HCT116 (cell line): ENCODE measurements at regions not wholly inside any gene's neighbourhood (a gene's known extent, or its start where the extent isn't known, plus 50 kb on each side); places are given as distances from the start of the nearest gene placed in this dataset.

Experiments
- ATAC-seq: fragments of 200-7000 bp; cut with Tn5 transposase; 2 replicates; pipeline ENCODE4 v1.9.1; 2020; ENCODE audit warnings: mild to moderate bottlenecking, moderate library complexity
- BruUV-seq: library from RNA; stranded (reverse); fragments of 400-500 nt; replicated peaks from 2 replicates; lab custom pipeline; 2021; lab: Mats Ljungman, UMichigan
- CTCF ChIA-PET: fragments of 300-600 bp; sonication (Branson Sonifier 250); formaldehyde crosslinking; loops from one replicate; lab custom pipeline; 2021; ENCODE audit warnings: antibody characterized with exemption; lab: Charles Lee
- POLR2A ChIA-PET: fragments of 300-600, 350-600 bp; sonication (Branson Sonifier 250); formaldehyde crosslinking; loops from one replicate; lab custom pipeline; 2021; ENCODE audit warnings: antibody characterized with exemption; lab: Charles Lee
- RAD21 ChIA-PET, 2 experiments: fragments of 300-600 bp; sonication (Branson Sonifier 250); formaldehyde crosslinking; loops; one replicate each; lab custom pipeline; 2023; ENCODE audit warnings: low total read pairs in 2 of 2; ENCODE audit not compliant: uncharacterized antibody in 2 of 2, unreplicated experiment in 2 of 2, low non-redundant PET in 1 of 2; lab: Charles Lee
- DNase-seq: peaks from one replicate; pipeline ENCODE4 v3.0.0-alpha.2; 2010; ENCODE audit warnings: low read depth, low spot score
- H2AFZ ChIP-seq: fragments of 200-600 bp; shearing (Covaris generic), sonication (generic); 2 replicates; pipeline ENCODE4 v1.6.1; 2017; ENCODE audit warnings: low read depth, mixed run types, mixed read lengths, antibody characterized with exemption, low read length; ENCODE audit not compliant: poor library complexity, severe bottlenecking
- H3K27ac ChIP-seq: 2 replicates; pipeline ENCODE4 v1.5.1; 2012; ENCODE audit warnings: low read depth, low read length
- H3K27me3 ChIP-seq: fragments of 200-600 bp; sonication (generic); 2 replicates; pipeline ENCODE4 v1.6.1; 2016; ENCODE audit warnings: mixed run types, low read length, mixed read lengths; ENCODE audit not compliant: insufficient read depth
- H3K36me3 ChIP-seq, 2 experiments: fragments of 200-500 bp in 1 of 2; fragments of 200-600 bp in 1 of 2; sonication (Bioruptor generic) in 1 of 2; sonication (generic) in 1 of 2; 2 replicates each; pipeline versions ENCODE4 v1.5.1 to v1.6.1; 2014 to 2016; ENCODE audit warnings: low read length in 2 of 2, inconsistent platforms in 1 of 2, mixed read lengths in 1 of 2, mixed run types in 1 of 2; ENCODE audit not compliant: insufficient read depth in 2 of 2, control insufficient read depth in 1 of 2
- H3K4me1 ChIP-seq, 2 experiments: fragments of 200-600 bp in 1 of 2; sonication (generic) in 1 of 2; 2 replicates each; pipeline versions ENCODE4 v1.5.1 to v1.6.1; 2012 to 2017; ENCODE audit warnings: low read length in 2 of 2, inconsistent platforms in 1 of 2, mild to moderate bottlenecking in 1 of 2, mixed read lengths in 1 of 2, mixed run types in 1 of 2, moderate library complexity in 1 of 2; ENCODE audit not compliant: insufficient read depth in 2 of 2, control insufficient read depth in 1 of 2
- H3K4me2 ChIP-seq: fragments of 200-600 bp; sonication (generic); 2 replicates; pipeline ENCODE4 v1.6.1; 2017; ENCODE audit warnings: mixed run types, low read length, mixed read lengths
- H3K4me3 ChIP-seq, 2 experiments: fragments of 200-600 bp in 1 of 2; sonication (generic) in 1 of 2; replicated peaks in 1 of 2; 2 replicates each; pipeline ENCODE4 v1.5.1; 2011 to 2016; ENCODE audit warnings: low read length in 2 of 2, control low read depth in 1 of 2, low read depth in 1 of 2, mild to moderate bottlenecking in 1 of 2, mixed read lengths in 1 of 2, mixed run types in 1 of 2
- H3K79me2 ChIP-seq: fragments of 200-600 bp; sonication (generic); 2 replicates; pipeline ENCODE4 v1.6.1; 2017; ENCODE audit warnings: mild to moderate bottlenecking, mixed run types, low read length, moderate library complexity, mixed read lengths; ENCODE audit not compliant: insufficient read depth
- H3K9ac ChIP-seq: fragments of 200-600 bp; sonication (generic); 2 replicates; pipeline ENCODE4 v1.6.1; 2016; ENCODE audit warnings: low read length, mixed read lengths
- H3K9me2 ChIP-seq: fragments of 200-600 bp; sonication (generic), shearing (Covaris generic); 2 replicates; pipeline ENCODE4 v1.6.1; 2017; ENCODE audit warnings: mixed run types, mild to moderate bottlenecking, moderate library complexity; ENCODE audit not compliant: insufficient read depth
- H3K9me3 ChIP-seq, 2 experiments: fragments of 200-500 bp in 1 of 2; fragments of 200-600 bp in 1 of 2; sonication (Bioruptor generic) in 1 of 2; sonication (generic) in 1 of 2; 2 replicates each; pipeline ENCODE4 v1.6.1; 2014 to 2017; ENCODE audit warnings: low read length in 2 of 2, mixed read lengths in 2 of 2, inconsistent platforms in 1 of 2, low read depth in 1 of 2, mild to moderate bottlenecking in 1 of 2, mixed run types in 1 of 2, moderate library complexity in 1 of 2; ENCODE audit not compliant: control insufficient read depth in 1 of 2, insufficient read depth in 1 of 2
- H4K20me1 ChIP-seq: fragments of 200-600 bp; sonication (generic), shearing (Covaris generic); 2 replicates; pipeline ENCODE4 v1.6.1; 2017; ENCODE audit warnings: mixed run types, mild to moderate bottlenecking, moderate library complexity; ENCODE audit not compliant: insufficient read depth
- CEBPB ChIP-seq: IDR thresholded peaks from 2 replicates; pipeline ENCODE4 v1.6.1; 2012; ENCODE audit warnings: low read depth
- ELF1 ChIP-seq: IDR thresholded peaks from 2 replicates; pipeline ENCODE4 v1.6.1; 2012; ENCODE audit warnings: low read depth, borderline replicate concordance
- FOSL1 ChIP-seq: IDR thresholded peaks from 2 replicates; pipeline ENCODE4 v1.6.1; 2012; ENCODE audit warnings: low read depth
- JUND ChIP-seq: IDR thresholded peaks from 2 replicates; pipeline ENCODE4 v1.6.1; 2012
- RAD21 ChIP-seq: IDR thresholded peaks from 2 replicates; pipeline ENCODE4 v1.6.1; 2012; ENCODE audit warnings: low read depth, mild to moderate bottlenecking
- TCF7L2 ChIP-seq: IDR thresholded peaks from 2 replicates; pipeline ENCODE4 v1.7.0; 2011; ENCODE audit warnings: borderline replicate concordance, inconsistent platforms; ENCODE audit not compliant: insufficient read depth, insufficient read length; ENCODE audit errors: extremely low read depth
- YY1 ChIP-seq: IDR thresholded peaks from 2 replicates; pipeline ENCODE4 v1.6.1; 2011; ENCODE audit warnings: low read length, low read depth, moderate library complexity, mild to moderate bottlenecking; ENCODE audit not compliant: insufficient replicate concordance; ENCODE audit errors: extremely low read depth
- intact Hi-C: fragments of 100-400 bp; cut with micrococcal nuclease; formaldehyde crosslinking; loops from 2 replicates; pipeline ENCODE4 v1.10.0; 2022
- TF ChIP-seq, protein P1 (sequence below): IDR thresholded peaks from 2 replicates; pipeline ENCODE4 v1.6.1; 2011; ENCODE audit warnings: mild to moderate bottlenecking, low read length, moderate library complexity; ENCODE audit not compliant: insufficient replicate concordance; ENCODE audit errors: extremely low read depth
- TF ChIP-seq, protein P2 (sequence below): IDR thresholded peaks from 2 replicates; pipeline ENCODE4 v1.6.1; 2012

DNA sequence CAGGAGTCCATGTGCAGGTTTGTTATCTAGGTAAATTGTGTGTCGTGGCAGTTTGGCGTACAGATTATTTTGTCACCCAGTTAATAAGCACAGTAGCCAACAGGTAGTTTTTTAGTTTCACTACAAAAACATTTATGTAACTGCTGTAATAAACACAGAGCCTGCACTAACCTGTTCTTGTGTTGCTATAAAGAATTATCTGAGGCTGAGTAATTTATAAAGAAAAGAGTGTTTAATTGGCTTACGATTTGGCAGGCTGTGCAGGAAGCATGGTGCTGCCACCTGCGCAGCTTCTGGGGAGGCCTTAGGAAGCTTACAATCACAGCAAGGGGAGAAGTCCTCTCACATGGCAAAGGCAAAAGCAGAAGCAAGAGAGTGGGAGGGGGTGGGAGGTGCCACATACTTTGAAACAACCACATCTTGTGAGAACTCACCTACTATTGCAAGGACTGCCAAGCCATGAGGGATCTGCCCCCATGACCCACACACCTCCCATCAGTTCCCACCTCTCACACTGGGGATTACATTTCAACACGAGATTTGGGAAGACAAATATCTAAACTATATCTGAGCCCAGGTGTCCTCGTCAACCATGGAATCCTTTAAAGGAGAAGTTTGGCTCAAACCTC lies 266.4 kb upstream of the GRIP1 start:
- CTCF ChIA-PET = no interaction called here
- H3K27ac ChIP-seq = no peak overlapping the region
- POLR2A ChIA-PET = no interaction called here
- H3K36me3 ChIP-seq = no peaks in the 10 kb centered on the region
- DNase-seq = no peak
- no peak overlapping the region for H3K9ac ChIP-seq
- no peaks in the 10 kb centered on the region for H3K9me3 ChIP-seq
- RAD21 ChIA-PET = no interaction called here
- no peaks in the 10 kb centered on the region for H3K4me1 ChIP-seq
- no peak overlapping the region for H3K4me2 ChIP-seq
- no peak for ATAC-seq
- no TSS peak for BruUV-seq
- peaks cover 23% of the 10 kb centered on the region for H3K27me3 ChIP-seq
- intact Hi-C loops = no loop called here
- H3K4me3 ChIP-seq = no peak overlapping the region
- H3K9me2 ChIP-seq = no peaks in the 10 kb centered on the region
- H3K79me2 ChIP-seq = no peaks in the 10 kb centered on the region
- no peak overlapping the region for H2AFZ ChIP-seq
- no peaks in the 10 kb centered on the region; the same call in 1 of the 2 replicates for H4K20me1 ChIP-seq
- TF ChIP-seq, protein P1, sequence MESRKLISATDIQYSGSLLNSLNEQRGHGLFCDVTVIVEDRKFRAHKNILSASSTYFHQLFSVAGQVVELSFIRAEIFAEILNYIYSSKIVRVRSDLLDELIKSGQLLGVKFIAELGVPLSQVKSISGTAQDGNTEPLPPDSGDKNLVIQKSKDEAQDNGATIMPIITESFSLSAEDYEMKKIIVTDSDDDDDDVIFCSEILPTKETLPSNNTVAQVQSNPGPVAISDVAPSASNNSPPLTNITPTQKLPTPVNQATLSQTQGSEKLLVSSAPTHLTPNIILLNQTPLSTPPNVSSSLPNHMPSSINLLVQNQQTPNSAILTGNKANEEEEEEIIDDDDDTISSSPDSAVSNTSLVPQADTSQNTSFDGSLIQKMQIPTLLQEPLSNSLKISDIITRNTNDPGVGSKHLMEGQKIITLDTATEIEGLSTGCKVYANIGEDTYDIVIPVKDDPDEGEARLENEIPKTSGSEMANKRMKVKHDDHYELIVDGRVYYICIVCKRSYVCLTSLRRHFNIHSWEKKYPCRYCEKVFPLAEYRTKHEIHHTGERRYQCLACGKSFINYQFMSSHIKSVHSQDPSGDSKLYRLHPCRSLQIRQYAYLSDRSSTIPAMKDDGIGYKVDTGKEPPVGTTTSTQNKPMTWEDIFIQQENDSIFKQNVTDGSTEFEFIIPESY = no peak
- TF ChIP-seq ELF1 = no peak
- no peak for TF ChIP-seq TCF7L2
- no peak for TF ChIP-seq CEBPB
- TF ChIP-seq JUND = no peak
- TF ChIP-seq, protein P2, sequence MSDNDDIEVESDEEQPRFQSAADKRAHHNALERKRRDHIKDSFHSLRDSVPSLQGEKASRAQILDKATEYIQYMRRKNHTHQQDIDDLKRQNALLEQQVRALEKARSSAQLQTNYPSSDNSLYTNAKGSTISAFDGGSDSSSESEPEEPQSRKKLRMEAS = no peak
- no peak for TF ChIP-seq RAD21
- TF ChIP-seq FOSL1 = no peak
- no peak for TF ChIP-seq YY1
